ENCODE measurements at regions not wholly inside any gene's neighbourhood (a gene's known extent, or its start where the extent isn't known, plus 50 kb on each side); places are given as distances from the start of the nearest gene placed in this dataset.

GRCh38 chr3:152122851-152123250, 145.9 kb upstream of the MBNL1 start:
- Histone ChIP-seq H3K4me1 (ENCODE audit: insufficient read depth, low read length) (no peaks in the 10 kb centered on the region), H3K27ac (ENCODE audit: low read length) (no peak overlapping the region), H3K9ac (ENCODE audit: low read depth, low read length) (no peak overlapping the region), H3K36me3 (ENCODE audit: insufficient read depth, low read length) (no peaks in the 10 kb centered on the region), H3K4me3 (ENCODE audit: low read depth in 1 of 2, low read length in 2 of 2) (no peak overlapping the region), H3K4me2 (ENCODE audit: insufficient read depth, low read length) (no peak overlapping the region), H2AFZ (ENCODE audit: low read depth, low read length) (no peak overlapping the region), H4K20me1 (ENCODE audit: insufficient read depth, low read length) (no peaks in the 10 kb centered on the region), H3K27me3 (ENCODE audit: insufficient read depth, low read length, poor library complexity) (no peaks in the 10 kb centered on the region), H3K79me2 (ENCODE audit: insufficient read depth, low read length) (no peaks in the 10 kb centered on the region), H3K9me3 (ENCODE audit: insufficient read depth, low read length, severe bottlenecking) (no peaks in the 10 kb centered on the region)
- DNase-seq (no peak), ATAC-seq (ENCODE audit: insufficient read depth, low read depth) (no peak)
- TF ChIP-seq EZH2 (IDR thresholded peaks at IDR 0.05; ENCODE audit: borderline replicate concordance, low read depth, low read length, severe bottlenecking) = no peak
- TF ChIP-seq, protein P1, sequence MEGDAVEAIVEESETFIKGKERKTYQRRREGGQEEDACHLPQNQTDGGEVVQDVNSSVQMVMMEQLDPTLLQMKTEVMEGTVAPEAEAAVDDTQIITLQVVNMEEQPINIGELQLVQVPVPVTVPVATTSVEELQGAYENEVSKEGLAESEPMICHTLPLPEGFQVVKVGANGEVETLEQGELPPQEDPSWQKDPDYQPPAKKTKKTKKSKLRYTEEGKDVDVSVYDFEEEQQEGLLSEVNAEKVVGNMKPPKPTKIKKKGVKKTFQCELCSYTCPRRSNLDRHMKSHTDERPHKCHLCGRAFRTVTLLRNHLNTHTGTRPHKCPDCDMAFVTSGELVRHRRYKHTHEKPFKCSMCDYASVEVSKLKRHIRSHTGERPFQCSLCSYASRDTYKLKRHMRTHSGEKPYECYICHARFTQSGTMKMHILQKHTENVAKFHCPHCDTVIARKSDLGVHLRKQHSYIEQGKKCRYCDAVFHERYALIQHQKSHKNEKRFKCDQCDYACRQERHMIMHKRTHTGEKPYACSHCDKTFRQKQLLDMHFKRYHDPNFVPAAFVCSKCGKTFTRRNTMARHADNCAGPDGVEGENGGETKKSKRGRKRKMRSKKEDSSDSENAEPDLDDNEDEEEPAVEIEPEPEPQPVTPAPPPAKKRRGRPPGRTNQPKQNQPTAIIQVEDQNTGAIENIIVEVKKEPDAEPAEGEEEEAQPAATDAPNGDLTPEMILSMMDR (IDR thresholded peaks at IDR 0.05; ENCODE audit: borderline replicate concordance, extremely low read depth, low read length, poor library complexity, severe bottlenecking) = no peak

DNA sequence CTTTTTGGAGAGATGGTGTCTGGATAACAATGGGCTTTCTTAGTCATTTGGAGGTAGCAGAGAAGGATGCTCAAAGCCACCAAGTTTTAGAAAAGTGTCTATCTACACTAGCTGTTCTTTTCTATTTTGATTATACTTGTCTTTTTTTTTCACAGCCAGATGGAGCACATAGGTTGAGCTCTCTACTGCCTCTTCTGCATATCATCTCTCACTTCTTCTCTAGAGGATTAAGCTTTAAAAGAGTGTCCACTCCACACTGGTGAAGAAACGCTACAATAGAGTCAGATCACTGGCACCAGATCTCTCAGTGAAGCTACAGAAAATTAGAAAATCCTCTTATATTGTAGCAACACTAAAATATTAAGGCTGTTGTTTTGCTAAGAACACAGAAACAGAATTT, 145.3 kb upstream of the MBNL1 start:
- Histone ChIP-seq H3K9ac (ENCODE audit: low read depth, low read length) (no peak overlapping the region), H3K79me2 (ENCODE audit: insufficient read depth, low read length) (no peaks in the 10 kb centered on the region), H3K4me2 (ENCODE audit: insufficient read depth, low read length) (no peak overlapping the region), H4K20me1 (ENCODE audit: insufficient read depth, low read length) (no peaks in the 10 kb centered on the region), H3K27me3 (ENCODE audit: insufficient read depth, low read length, poor library complexity) (no peaks in the 10 kb centered on the region), H3K9me3 (ENCODE audit: insufficient read depth, low read length, severe bottlenecking) (no peaks in the 10 kb centered on the region), H3K36me3 (ENCODE audit: insufficient read depth, low read length) (no peaks in the 10 kb centered on the region), H2AFZ (ENCODE audit: low read depth, low read length) (no peak overlapping the region), H3K27ac (ENCODE audit: low read length) (no peak overlapping the region), H3K4me3 (ENCODE audit: low read depth in 1 of 2, low read length in 2 of 2) (no peak overlapping the region), H3K4me1 (ENCODE audit: insufficient read depth, low read length) (no peaks in the 10 kb centered on the region)
- DNase-seq (no peak), ATAC-seq (ENCODE audit: insufficient read depth, low read depth) (no peak)
- TF ChIP-seq, protein P1 (IDR thresholded peaks at IDR 0.05; ENCODE audit: borderline replicate concordance, extremely low read depth, low read length, poor library complexity, severe bottlenecking) = no peak
- TF ChIP-seq EZH2 (IDR thresholded peaks at IDR 0.05; ENCODE audit: borderline replicate concordance, low read depth, low read length, severe bottlenecking) = no peak

DNA sequence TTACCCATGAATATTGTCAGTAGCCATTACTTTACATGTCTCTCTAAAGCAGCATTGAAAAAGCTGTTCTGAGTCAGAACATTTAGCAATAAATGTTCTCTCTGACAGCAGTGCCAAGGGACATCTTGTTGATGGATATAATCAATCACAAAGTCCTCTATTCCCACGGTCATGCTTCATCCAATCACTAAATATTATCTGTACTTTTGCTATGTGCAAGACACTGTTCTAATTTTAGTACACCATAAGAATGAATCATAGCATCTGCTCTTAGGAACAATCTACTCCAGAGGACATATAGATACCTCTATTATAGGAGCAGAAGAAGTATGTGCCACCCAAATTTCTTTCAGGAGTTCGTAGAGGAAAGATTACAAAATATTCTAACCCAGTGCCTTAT, 142.5 kb upstream of the MBNL1 start:
- no peak overlapping the region for H3K4me2 ChIP-seq (ENCODE audit: insufficient read depth, low read length)
- no peak for DNase-seq

More for the DNA sequence above, 142.5 kb upstream of the MBNL1 start:
- TF ChIP-seq, protein P1 (IDR thresholded peaks at IDR 0.05; ENCODE audit: borderline replicate concordance, extremely low read depth, low read length, poor library complexity, severe bottlenecking) = no peak
- TF ChIP-seq EZH2 (IDR thresholded peaks at IDR 0.05; ENCODE audit: borderline replicate concordance, low read depth, low read length, severe bottlenecking) = no peak
- no peaks in the 10 kb centered on the region for H3K79me2 ChIP-seq (ENCODE audit: insufficient read depth, low read length)
- H3K27me3 ChIP-seq (ENCODE audit: insufficient read depth, low read length, poor library complexity) = no peaks in the 10 kb centered on the region
- no peaks in the 10 kb centered on the region for H4K20me1 ChIP-seq (ENCODE audit: insufficient read depth, low read length)
- H3K27ac ChIP-seq (ENCODE audit: low read length) = no peak overlapping the region
- no peaks in the 10 kb centered on the region for H3K9me3 ChIP-seq (ENCODE audit: insufficient read depth, low read length, severe bottlenecking)
- H3K4me3 ChIP-seq (ENCODE audit: low read depth in 1 of 2, low read length in 2 of 2) = no peak overlapping the region
- H3K9ac ChIP-seq (ENCODE audit: low read depth, low read length) = no peak overlapping the region
- H3K4me1 ChIP-seq (ENCODE audit: insufficient read depth, low read length) = no peaks in the 10 kb centered on the region
- ATAC-seq (ENCODE audit: insufficient read depth, low read depth) = no peak
- H3K36me3 ChIP-seq (ENCODE audit: insufficient read depth, low read length) = no peaks in the 10 kb centered on the region
- H2AFZ ChIP-seq (ENCODE audit: low read depth, low read length) = no peak overlapping the region

All from DND-41 (cell line).